GM21786 (cell line): ENCODE measurements at regions not wholly inside any gene's neighbourhood (a gene's known extent, or its start where the extent isn't known, plus 50 kb on each side); places are given as distances from the start of the nearest gene placed in this dataset.

Experiments
- ATAC-seq: cut with Tn5 transposase; IDR thresholded peaks from one replicate; pipeline ENCODE4 v1.9.1; 2021; ENCODE audit not compliant: unreplicated experiment

DNA sequence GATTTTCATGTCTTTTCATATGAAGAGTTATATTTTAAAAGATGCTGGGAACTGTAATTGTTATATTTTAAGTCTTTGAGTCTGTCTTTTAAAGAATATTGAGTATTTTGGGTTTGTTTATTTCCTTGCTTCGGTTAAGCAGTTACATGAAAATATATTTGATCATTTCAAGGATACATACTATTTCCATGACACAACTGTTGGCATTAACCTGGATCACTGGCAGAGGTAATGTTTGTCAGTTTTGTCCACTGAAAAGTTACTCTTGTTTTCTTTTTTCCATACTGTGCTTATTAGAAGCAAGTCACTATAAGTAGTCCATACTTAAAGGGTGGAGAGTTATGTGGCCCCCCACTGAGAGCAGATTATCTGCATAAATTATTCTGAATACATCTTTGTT, 1142.0 kb upstream of the TMEFF2 start:
- no peak for ATAC-seq

DNA sequence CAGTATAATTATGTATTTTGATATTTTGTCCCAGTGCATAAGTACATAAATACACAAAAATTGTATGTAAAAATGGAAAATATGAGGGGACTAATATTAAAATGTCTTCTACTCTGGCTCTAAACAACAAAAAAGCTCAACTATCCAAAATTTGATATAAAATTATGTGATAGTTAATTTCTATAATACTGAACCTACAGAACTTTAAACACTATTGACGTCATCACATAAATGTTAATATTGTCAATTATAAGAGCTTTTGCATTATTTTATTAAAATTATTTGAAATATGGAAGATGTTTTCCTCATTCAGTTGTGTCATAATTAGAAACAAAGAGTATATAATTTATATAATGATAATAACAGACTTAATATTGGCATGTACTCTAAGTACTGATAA, 1139.7 kb upstream of the TMEFF2 start:
- ATAC-seq, result no peak

DNA sequence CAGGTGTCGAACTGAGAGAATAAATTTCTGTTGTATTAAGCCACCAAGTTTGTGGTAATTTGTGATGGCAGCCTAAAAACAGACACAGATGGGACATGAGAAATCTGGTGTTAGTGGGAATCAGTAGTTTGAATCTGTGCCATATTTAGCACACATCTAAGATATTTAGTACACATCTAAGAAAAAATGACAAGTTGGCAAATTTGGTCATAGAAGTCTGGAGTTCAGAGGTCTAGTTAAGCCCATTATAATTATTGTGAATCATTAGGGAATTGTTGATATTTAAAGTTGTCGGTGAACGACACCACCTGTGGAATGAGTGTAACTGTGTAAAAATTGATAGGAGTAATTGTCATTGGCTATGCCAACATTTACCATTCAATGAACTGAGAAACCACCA, 1138.8 kb upstream of the TMEFF2 start:
- ATAC-seq, result no peak

DNA sequence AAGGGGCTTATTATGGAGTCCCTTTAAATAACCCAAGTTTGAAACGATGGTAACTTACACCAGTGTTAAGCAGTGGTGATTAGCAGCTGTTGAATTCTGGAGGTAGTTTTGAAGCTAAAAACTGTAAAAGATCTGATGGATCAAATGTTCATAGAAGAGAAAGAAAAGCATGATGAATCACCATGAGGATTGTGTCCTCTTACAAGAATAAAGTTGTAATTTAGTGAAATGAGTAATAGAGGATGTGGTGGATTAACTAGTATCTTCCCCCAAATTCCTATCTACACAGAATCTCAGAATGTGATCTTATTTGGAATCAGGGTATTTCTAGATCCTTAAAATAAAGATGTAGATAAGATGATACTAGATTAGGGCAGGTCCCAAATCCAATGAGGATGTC, 1138.2 kb upstream of the TMEFF2 start:
- ATAC-seq, result no peak

DNA sequence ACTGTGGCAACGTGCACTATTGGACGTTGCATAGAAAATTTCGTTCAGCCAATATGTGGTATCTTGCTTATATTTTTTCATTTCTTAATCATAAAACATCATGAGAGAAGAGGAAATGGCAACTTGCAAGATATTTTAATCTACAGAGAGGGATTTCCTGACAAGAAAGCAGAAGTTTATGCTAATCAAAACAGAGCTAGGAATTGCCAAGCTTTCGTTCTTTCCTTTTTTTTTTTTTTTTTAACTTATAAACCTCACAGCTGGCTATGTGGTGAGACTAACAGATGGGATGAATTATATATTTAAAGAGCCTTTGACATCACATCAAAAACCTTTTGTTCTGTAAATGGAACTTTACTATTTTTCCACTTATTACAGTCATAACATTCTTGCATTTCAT, 1136.9 kb upstream of the TMEFF2 start:
- ATAC-seq, result no peak

DNA sequence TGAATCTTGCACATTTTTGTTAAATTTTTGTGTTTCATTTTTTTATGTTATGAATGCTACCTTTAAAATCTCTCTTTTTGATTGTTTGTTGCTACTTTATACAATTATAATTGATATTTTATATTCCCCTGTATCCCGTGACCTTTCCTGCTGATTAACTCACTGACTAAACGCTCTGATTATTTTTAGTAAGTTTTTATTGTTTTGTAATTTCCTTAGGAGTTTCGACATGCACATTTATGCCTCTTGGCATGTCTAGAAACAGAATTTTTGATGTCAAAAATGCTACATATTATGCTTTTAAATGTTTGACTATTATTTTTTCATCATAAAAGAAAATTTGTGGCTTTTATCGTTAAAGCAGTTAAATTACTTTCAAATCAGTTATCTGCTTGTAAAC, 1131.6 kb upstream of the TMEFF2 start:
- no peak for ATAC-seq

DNA sequence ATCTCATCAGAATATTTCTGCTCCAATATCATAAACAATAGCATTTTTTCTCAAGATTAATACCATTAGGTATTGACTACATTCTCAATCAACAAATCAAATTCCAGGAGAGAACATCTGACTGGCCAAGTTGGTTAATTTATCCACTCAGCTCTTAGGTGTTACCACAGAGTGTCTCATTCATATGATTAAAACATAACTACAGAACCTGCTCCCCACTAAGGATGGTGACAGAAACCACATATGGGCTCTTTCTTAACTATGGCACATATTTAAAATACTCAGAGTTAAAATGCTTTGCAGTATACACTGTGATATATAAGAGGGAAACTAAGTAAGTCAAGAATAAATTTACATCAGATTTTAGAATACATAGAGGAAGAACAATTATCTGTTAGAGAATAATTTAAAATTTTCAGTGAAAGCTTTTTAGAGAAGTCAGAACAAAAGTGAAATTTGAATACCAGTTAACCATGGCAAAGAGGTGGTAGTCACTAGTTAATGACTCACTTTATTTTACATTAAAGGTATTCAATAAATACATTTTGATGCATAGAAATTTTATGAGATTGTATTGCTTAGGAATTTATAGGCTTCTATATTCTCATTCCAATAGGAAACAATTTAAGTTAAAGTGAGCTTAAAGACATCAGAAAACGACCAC, 1120.8 kb upstream of the TMEFF2 start:
- peak; percentile 75 for ATAC-seq

DNA sequence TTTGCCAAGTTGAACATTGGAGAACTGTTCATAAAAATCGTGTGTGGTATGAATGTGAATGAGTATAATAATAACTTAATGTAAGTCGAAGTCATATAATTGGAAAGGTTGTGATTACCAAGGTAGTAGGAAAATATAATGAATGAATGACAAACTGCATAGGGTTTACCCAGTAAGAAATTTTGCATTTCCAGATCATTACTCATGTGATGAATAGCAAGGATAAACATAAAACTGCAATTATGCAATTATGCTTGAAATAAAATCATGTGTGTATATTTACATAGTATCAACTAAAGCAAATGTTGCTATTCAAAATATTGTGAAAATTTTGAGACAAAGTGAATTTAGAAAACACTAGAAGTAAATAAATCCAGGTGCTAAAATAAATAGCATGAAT, 1108.7 kb upstream of the TMEFF2 start:
- ATAC-seq, result no peak

DNA sequence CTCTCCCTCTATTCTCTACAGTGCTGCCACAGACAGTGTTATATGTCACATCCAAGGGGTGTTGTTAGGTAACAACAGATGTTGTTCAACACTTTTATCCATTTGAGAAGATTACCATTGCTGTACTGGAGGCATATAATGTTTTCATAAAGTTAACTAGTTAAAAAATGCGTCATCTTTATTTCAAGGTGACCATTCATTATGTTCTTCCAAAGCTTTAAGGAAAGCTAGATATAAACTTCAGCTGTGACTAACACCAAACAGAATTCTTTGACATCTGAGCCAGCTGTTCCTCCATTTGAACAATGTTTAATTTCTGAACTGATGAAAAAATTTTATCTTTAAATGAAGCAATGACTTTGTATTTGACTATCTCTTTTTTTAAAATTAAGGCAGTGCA, 1099.6 kb upstream of the TMEFF2 start:
- ATAC-seq, result no peak

DNA sequence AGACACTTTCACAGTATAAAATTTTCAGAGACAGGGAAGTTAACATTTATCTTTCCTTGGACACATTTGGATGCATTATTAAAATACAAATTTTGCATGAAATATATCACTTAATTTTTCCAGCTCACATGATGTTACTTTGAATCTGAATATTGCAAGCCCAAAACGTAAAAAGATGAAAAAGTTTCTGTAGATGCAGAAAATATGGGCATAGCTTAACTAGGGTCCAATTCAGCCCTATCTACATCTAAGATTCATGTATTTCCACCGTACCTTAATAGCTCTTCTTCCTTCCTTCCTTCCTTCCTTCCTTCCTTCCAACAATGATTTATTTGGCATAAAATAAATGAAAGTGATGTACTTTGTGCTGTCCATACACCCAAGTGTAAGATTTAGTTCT, 1084.6 kb upstream of the TMEFF2 start:
- no peak for ATAC-seq

DNA sequence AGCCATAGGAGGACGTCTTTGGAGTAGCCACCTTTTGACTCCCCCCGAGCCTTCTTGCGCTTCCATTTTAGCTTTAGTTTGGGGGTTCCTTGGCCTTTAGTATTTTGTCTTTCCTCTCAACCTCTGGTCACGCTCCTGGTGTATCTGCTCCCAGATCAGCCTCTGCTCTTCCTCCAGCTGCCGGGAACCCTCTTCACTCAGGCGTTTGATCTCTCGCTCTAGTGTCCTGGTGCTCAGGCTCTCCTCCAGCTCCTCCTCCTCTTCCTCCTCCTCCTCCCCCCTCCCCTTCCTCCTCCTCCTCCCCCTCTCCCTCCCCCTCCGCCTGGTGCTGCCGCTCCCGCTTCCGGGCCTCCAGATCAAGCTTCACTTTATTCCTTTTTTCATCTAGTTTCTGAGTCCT, 1082.3 kb upstream of the TMEFF2 start:
- no peak for ATAC-seq

DNA sequence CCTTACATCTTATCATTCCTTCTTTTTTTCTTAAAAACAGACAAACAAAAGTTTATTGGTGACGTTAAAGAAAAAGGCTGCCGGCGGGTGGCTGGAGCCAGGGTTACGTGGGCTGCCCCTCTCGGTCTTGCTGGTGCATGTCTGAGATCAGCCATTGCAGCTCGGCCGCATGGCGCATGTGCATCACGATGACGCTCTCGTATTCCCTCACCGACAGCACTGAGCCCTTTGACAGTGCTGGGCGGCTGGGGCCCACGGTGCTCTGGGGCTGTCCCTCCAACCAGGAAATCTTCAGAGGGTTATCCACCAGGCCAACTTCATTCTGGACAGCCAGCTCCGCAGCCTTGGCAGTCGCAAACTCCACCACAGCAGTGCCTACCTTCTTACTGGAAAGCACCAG, 1081.8 kb upstream of the TMEFF2 start:
- ATAC-seq, result no peak

DNA sequence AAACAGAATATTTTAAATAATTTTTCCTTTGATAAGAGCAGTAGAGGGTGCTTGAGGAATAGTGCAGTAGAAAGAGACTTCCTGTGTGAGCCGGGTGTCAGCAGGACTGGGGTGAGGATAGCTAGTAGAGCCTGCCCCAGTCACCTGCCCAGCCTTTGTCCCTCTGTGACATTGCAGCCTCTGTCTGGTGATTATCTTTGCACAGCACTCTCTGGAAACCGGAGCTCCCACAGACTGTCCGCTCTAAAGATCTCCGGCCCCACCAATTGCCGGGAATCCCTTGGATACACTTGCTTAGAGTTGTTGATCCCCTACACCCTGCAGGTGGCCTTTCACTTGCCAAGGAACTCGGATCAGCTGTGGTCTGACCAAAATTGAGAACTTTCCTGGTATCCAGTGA, 1081.3 kb upstream of the TMEFF2 start:
- ATAC-seq, result no peak

DNA sequence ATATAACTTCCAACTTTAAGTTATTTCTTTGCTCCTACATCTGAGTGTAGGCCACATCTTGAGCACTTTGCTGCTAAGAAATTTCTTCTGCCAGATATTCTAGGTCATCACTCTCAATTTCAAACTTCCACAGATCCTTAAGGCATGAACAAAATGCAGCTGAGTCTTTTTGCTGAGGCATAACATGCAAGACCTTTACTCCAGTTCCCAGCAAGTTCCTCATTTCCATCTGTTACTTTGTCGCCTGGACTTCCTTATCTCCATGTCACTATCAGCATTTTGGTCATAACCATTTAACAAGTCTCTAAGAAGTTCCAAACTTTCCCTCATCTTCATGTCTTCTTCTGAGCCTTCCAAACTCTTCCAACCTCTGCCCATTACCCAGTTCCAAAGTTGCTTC, 1077.3 kb upstream of the TMEFF2 start:
- ATAC-seq, result no peak

DNA sequence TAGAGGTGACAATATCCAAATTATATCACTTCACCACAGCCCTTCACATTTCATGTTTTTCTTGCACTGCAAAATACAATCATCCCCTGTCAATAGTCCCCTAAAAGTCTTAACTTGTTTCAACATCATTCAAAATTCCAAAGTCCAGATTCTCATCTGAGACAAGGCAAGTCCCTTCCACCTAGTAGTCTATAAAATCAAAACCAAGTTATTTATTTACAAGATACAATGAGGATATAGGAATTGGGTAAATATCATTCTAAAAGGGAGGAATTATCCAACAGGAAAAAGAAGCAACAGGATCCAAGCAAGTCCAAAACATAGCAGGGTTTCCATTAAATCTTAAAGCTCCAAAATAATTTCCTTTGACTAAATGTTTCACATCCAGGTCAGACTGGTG, 1076.1 kb upstream of the TMEFF2 start:
- ATAC-seq, result no peak

DNA sequence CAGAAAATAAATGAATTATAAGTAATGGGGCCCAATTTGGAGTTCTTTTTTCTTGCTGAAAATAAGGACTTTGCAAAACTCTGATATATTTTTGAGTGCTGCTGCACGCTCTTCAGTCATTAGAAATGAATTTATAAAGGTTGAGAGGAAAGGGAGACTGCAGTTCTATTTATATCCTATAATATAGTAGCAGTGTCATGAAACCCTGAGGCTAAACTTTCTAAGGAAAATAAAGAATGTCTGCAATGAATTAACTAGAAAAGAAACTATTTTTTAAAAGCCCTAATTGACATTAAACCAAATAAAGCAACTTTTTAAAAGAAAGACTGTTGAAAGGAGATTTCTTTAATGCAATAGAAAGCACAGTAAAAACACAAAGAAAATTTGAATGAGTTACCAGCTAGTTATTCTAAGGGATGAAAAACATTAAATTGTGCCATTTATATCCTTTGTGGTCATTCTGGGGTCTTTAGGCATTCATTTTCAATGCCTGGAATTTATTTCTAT, 1072.8 kb upstream of the TMEFF2 start:
- no peak for ATAC-seq

DNA sequence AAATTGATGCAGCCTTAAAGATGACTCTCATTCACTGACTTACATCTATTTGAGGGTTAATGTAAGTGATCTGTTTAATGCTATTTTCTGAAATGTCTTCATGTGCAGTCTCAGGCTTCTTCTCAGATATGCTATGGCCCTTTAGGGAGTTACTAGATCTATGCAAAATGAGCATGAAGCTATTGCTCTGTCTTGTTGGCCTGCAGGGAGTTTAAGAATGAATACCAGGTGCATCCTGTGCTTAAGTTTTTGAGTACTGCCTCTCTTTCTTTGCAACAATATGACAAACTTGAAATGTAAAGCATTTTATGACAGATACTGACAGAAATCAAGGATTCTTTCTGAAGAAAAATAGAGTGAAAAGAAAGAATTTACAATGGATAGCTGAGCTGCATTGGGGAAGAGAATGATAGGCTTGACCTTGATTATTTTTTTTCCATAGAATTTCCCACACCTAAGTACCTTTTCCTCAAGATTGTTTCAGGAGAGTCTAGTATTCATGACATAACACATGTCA, 1058.3 kb upstream of the TMEFF2 start:
- no peak for ATAC-seq

DNA sequence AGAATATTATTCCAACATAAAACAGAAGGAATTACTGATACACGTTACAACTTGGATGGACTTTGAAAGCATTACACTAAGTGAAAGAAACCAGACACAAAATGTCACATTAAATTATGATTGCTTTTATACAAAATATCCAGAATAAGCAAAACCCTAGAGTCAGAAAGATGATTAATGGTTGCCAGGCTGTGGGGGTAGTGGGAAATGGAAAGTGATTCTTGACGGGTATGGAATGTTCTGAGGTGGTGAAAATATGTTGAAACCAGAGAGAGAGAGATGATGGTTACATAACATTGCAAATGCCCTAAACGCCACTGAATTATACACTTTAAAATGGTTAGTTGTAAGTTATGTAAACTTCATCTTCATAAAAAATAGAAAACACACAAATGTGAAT, 1057.2 kb upstream of the TMEFF2 start:
- ATAC-seq, result no peak

DNA sequence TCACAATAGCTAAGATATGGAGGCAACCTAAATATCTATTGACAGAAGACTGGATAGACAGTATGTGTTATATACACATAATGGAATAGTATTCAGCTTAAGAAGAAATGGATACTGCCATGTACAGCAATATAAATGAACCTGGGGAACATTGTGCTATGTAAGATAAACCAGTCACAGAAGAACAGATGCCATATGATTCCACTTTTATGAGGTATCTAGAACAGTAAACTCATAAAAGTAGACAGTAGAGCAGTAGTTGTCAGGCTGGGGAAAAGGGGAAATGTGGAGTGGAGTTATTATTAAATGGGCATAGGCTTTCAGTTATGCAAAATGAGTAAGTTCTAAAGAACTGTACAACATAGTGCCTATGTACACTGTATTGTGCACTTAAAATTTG, 1055.7 kb upstream of the TMEFF2 start:
- ATAC-seq, result no peak

DNA sequence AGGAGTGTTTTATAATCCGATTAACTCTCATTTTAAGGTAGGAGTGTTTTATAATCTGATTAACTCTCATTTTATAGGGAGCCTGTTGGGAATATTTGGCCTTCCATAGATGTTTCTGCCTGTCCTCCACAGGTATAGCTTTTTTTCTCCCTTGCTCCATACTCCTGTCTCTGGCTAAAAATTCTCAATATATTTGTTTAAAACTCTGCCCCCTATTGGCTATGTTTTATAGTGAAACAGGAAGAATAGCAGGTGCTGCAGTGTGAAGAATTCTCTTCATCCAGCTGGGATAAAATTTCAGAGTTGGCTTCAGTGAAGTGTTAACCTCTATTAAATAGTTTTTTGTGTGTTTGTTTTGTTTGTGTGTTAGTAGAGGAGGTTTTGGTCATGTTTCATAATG, 1046.0 kb upstream of the TMEFF2 start:
- peak; percentile 74 for ATAC-seq

DNA sequence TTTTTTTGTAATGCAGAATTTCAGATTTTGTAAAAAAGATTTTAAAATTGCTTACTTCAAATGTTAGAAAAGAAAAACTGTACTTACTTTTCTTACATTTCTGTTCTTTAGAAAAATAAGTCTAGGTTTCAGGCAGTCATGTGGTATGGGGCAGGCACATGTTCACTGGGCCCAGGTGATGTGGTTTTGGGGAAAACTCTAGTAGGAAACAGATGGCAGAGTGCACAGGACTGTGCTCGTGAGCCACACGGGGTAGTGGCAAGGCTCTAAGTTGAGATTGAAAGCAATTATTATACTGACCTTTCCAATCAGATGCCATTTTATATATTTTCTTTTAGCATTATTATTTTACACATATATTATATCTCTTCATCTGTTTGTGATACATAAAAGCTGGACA, 1036.9 kb upstream of the TMEFF2 start:
- ATAC-seq, result no peak

DNA sequence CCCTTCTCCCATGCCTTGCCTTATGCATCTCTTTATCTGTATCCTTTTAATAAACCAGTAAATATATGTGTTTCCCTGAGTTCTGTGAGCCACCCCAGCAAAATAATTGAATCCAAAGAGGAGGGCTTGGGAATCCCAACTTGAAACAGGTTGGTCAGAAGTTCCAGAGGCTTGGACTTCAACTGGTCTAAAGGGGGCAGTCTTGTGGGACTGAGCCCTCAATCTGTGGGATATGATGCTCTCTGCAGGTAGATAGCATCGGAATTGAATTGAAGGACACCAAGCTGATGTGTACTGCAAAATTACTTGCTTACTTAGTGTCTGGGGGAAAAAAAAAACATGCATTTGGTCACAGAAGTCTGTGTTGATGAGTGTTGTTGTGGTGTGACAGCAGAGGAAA, 1033.5 kb upstream of the TMEFF2 start:
- ATAC-seq, result no peak

DNA sequence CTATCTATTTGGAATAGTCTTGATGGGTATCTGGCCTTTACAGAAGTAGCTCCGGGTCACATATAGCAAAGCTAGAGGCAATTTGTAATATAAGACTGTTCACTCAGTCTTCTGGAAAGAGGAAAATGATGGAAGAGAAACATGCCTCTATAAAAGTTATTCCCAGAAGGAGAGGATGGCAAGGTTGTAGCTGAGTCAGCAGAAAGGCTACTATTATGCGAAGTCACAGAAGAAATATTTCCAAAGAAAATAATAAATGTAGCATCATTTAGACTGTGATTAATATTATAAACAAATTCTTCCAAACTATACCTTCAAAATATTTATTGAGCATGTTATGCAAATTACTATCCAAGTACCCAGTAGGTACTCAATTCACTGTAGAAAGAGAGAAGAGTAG, 1027.7 kb upstream of the TMEFF2 start:
- ATAC-seq, result no peak
